PC-9 (cell line): ENCODE measurements at regions not wholly inside any gene's neighbourhood (a gene's known extent, or its start where the extent isn't known, plus 50 kb on each side); places are given as distances from the start of the nearest gene placed in this dataset.

Source experiments
- CTCF ChIP-seq: fragments of 200-600 bp; sonication (generic); conservative IDR thresholded peaks from 2 replicates; pipeline ENCODE4 v1.6.1; 2017; ENCODE audit warnings: mixed run types, antibody characterized with exemption, mild to moderate bottlenecking, moderate library complexity
- EZH2 ChIP-seq: fragments of 200-600 bp; sonication (generic); IDR thresholded peaks from 2 replicates; pipeline ENCODE4 v1.8.0; 2017; ENCODE audit warnings: antibody characterized with exemption, low read depth

GRCh38 chr10:117740088-117740487 is 197.5 kb downstream of the EMX2 start:
- TF ChIP-seq CTCF: no peak
- TF ChIP-seq EZH2: no peak
